ENCODE measurements at regions not wholly inside any gene's neighbourhood (a gene's known extent, or its start where the extent isn't known, plus 50 kb on each side); places are given as distances from the start of the nearest gene placed in this dataset.

- DNase-seq (ENCODE audit: low spot score), result no peak
These were observed 248.1 kb upstream of the GADL1 start for GRCh38 chr3:31142543-31142942.

DNA sequence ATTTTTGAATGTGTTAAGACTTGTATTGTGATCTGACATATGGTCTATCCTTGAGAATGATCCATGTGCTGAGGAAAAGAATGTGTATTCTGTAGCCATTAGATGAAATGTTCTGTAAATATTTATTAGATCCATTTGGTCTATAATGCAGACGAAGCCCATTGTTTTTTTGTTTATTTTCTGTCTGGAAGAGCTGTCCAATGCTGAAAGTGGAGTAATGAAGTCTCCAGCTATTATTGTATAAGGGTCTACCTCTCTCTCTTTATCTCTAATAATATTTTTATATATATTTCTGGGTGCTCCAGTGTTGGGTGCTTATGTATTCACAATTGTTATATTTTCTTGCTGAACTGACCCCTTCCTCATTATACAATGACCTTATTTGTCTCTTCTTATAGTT is 250.6 kb upstream of the GADL1 start:
- DNase-seq (ENCODE audit: low spot score), result no peak

DNA sequence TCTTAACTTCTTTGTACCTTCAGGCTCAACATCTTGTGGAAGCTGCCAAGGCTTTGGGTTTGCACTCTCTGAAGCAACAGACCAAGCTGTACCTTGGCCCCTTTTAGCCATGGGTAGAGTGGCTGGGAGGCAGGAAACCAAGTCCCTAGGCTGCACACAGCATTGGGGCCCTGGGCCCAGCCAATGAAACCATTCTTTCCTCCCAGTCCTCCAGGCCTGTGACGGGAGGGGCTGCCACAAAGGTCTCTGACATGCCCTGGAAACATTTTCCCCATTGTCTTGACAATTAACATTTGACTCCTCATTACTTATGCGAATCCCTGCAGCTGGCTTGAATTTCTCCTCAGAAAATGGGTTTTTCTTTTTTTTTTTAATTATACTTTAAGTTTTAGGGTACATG is 253.1 kb upstream of the GADL1 start:
- no peak for DNase-seq (ENCODE audit: low spot score)

GRCh38 chr3:31157047-31157694 is 262.7 kb upstream of the GADL1 start:
- DNase-seq (ENCODE audit: low spot score), result no peak

DNA sequence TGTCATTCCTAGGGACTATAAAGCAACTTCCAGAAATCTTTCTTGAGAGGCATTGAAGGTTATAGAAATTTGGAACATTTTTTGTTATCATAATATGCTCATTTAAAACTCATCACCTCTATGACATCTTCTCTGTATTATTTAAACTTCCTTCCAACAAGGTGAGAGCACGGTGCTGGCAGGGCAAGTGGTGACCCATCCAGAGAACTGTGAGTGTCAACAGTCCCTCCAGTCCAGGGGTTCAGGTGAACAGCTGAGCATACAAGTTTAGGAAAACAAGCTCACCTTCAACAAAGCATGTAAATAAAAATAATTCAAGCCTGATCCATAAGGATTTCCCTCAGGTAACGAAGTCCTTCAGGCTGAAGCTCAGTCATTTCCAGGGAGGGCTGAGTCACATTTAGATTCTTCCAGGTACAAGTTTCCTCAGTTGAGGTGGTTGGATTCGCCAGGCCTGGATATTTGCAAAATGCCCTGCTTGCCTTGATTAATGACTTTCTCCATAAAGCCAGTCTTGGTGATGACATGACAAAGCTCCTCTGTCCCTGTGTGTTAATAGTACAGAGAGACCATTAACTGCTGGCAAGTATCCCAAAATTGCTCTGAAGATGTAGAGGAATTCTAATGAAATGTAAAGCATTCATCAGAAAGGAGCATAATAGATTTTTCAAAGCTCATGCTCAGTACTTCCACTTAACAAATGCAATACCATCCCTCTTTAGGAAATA is 263.6 kb upstream of the GADL1 start:
- no peak for DNase-seq (ENCODE audit: low spot score)

DNA sequence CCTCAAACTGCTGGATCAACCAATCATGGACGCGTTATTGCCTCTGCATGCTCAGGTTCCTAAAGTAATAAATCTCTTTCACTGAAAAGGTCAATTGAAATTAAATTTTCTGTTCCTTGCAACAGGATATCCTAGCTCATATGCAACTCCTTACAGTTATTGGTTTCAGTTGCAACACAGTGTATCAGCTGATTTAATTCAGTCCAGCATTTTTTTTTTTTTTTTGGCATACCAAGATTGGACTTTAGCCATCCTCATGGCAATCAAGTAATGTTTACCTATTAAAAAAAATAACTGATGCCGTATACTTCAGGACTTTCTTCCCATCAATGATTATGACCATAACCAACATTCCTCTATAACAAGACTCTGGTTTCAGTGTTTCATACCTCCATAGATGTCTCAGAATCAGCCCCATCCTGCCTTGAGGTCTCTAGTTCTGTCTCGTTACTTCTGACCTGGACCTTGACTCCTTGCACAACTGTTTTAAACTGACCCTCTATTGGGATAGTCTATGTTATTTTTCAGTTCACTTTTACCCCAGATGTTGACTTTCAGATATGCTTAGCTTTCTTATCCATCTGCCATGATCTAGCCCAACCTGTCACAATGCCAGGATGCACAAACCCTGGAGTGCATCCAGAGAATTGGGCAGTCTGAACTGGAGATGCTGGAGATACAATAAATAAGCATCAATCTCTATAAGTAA is 265.0 kb upstream of the GADL1 start:
- no peak for DNase-seq (ENCODE audit: low spot score)

DNA sequence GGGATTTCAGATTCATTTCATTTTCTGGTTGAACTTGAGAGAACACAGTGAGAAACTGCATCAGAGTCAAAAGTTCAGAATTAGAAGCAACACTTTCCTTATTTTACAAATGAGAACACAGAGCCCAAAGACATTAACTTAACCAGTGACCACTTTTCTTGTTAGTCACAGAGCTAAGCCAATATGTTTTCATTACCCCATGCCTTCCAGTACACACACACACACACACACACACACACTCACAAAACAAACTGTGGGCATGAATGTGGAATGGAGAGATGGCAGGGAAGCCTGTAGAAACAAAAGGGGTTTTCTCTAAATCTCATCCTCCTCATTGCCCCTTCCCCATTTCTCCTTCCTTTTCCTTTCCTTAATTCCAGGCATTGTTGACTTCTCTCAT is 267.4 kb upstream of the GADL1 start:
- DNase-seq (ENCODE audit: low spot score), result no peak

- DNase-seq (ENCODE audit: low spot score), result no peak
These were observed 269.9 kb upstream of the GADL1 start for GRCh38 chr3:31164381-31164780.

GRCh38 chr3:31165399-31165860 is 271.0 kb upstream of the GADL1 start:
- no peak for DNase-seq (ENCODE audit: low spot score)

DNA sequence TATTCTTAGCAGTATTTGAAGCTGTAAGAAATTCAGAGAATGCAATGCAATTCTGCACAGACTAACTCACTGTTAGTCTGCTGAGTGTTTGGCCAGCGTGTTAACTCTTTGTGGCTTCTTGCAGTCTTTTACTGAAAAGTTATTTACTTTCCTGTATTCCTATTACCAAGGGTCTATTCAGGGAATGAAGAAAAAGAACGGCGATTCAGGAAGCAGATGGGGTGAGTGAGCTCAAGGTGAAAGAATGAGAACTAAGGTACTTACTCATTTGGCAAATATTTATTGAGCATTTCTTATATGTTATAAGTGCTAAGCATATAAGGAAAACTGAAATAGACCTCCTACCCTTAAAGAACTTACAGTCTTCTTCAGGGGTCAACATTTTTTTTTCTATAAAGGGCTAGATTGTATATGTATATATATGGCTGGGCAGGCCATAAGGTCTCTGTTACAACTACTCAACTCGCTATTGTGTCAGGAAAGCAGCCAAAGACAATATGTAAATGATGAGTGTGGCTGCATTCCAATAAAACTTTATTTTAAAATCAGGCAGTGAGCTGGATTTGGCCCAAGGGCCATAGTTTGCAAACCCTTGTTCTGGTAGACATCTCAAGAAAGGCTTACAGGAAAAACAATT is 271.9 kb upstream of the GADL1 start:
- DNase-seq (ENCODE audit: low spot score), result no peak

GRCh38 chr3:31167666-31168065 is 273.2 kb upstream of the GADL1 start:
- DNase-seq (ENCODE audit: low spot score), result no peak

DNA sequence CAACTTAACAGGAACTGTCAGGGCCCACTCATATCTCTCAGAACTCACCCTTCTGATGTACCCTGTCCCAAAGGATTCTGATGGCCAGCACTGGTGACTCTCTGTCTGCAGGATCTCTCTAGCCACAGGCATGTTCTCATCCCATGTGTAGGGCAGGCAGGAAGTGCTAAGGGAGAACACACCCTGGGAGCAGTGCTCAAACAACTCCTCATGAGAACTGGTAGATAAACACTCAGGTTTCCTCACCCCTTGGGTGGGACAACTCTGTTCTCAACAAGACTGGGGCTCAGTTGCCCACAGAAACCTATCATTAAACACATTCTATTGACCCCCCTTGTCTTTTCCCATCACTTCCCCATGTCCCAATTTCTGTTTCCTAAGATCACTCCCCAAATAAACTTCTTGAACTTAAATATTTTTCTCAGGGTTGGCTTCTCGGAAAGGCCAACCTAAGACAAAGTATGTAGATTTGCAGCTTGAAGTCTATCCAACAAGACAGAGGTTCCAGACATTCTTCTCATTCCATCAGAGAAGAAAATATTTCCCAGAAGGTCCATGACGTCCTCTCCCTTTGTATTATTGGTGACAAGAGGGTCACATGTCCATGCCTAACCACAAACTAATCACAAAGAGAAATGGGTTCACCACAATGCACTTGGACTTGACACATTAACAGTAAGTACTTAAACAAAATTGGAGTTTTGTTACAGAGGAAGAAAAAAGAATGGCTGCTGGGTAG is 276.6 kb upstream of the GADL1 start:
- DNase-seq (ENCODE audit: low spot score), result no peak

GRCh38 chr3:31172336-31172735 is 277.9 kb upstream of the GADL1 start:
- no peak for DNase-seq (ENCODE audit: low spot score)

- DNase-seq (ENCODE audit: low spot score), result no peak
These were observed 278.8 kb upstream of the GADL1 start for GRCh38 chr3:31173118-31173718.

DNA sequence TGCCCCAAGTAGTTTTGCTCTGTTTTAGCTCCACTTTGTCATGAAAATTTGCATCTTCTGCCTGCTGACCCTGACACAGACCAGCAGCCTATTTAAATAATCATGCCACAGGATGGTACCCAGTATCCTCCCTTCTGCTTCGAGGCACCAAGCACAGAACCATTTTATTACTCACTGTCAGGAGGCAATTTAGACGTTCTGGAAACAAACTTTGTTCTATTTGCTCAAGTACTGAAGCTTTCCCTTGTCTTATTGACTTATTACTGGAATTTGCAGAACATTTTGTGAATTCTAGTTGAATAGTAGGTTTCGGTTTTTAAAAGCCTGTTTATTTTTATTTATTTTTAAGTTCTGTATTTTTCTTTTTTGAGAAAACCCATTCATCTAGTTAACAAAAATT is 279.6 kb upstream of the GADL1 start:
- DNase-seq (ENCODE audit: low spot score), result no peak

DNA sequence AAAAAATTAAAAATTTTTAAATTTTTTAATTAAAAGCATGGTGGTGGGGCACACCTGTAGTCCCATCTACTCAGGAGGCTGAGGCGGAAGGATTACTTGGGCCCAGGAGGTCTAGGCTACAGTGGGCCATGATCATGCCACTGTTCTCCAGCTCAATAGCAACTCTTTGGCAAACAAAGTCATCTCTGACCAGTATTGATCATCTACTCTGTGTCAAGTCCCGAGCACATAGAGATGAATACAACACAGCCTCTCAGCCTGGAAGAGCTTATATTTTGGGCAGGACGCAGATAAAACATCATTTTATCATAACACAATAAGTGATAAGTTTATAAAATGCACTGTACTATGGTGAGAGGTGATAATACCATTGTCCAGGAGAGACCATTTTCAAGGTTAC is 281.6 kb upstream of the GADL1 start:
- no peak for DNase-seq (ENCODE audit: low spot score)

GRCh38 chr3:31178467-31178866 is 284.0 kb upstream of the GADL1 start:
- no peak for DNase-seq (ENCODE audit: low spot score)

DNA sequence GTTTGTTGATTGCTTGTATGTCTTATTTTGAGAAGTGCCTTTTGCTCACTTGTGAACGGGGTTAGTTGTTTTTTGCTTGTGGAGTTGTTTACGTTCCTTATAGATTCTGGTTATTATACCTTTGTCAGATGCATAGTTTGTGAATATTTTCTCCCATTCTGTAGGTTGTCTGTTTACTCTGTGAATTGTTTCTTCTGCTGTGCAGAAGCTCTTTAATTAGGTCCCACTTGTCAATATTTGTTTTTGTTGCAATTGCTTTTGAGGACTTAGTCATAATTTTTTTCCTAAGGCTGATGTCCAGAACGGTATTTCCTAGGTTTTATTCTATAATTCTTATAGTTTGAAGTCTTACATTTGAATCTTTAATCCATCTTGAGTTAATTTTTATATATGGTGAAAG is 285.3 kb upstream of the GADL1 start:
- DNase-seq (ENCODE audit: low spot score), result no peak

- no peak for DNase-seq (ENCODE audit: low spot score)
These were observed 285.8 kb upstream of the GADL1 start for GRCh38 chr3:31180274-31180673.

GRCh38 chr3:31181661-31182060 is 287.2 kb upstream of the GADL1 start:
- DNase-seq (ENCODE audit: low spot score), result no peak

DNA sequence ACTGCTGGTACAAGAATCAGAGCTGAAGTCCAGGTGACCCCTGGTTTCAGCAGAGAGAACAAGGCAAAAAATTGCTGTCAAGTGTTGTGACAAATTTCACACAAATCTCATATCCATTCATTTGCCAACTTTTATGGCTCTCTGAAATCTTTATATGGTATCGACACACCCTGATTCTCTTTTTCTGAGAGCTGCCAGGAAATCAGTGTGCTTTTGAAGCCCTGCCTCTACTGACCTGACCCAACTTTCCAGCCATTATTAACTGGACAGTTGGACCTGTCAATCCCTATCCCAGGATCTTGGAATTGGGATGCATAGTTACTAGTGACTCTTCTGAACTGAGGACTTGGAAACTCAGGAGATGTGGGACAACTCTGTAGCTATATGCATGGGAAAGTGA is 288.2 kb upstream of the GADL1 start:
- DNase-seq (ENCODE audit: low spot score), result no peak

All from SW480 (cell line).